DOHH2 (cell line): ENCODE measurements at regions not wholly inside any gene's neighbourhood (a gene's known extent, or its start where the extent isn't known, plus 50 kb on each side); places are given as distances from the start of the nearest gene placed in this dataset.
"Not testable (repeated sequence)": the region's sequence is repeated elsewhere in the genome, so short reads cannot be mapped to it uniquely, and the experiment has no call there.

Experiments
- H3F3A ChIP-seq: fragments of 200-600 bp; sonication (generic), shearing (Covaris generic); 2 replicates; pipeline ENCODE4 v1.6.0; 2016; ENCODE audit warnings: antibody characterized with exemption, mild to moderate bottlenecking; ENCODE audit not compliant: control insufficient read depth, insufficient read depth
- H3K27ac ChIP-seq: fragments of 200-600 bp; sonication (generic); 2 replicates; pipeline ENCODE4 v1.5.1; 2014; ENCODE audit warnings: low read depth, mild to moderate bottlenecking, low read length, moderate library complexity
- H3K27me3 ChIP-seq: fragments of 200-600 bp; sonication (generic); 2 replicates; pipeline ENCODE4 v1.6.1; 2014; ENCODE audit warnings: mild to moderate bottlenecking, low read length, mixed read lengths; ENCODE audit not compliant: control insufficient read depth
- H3K36me3 ChIP-seq: fragments of 200-600 bp; sonication (generic); 2 replicates; pipeline ENCODE4 v1.6.1; 2014; ENCODE audit warnings: mild to moderate bottlenecking, low read length, moderate library complexity, mixed read lengths; ENCODE audit not compliant: control insufficient read depth
- H3K4me1 ChIP-seq: fragments of 200-600 bp; sonication (generic); 2 replicates; pipeline ENCODE4 v1.6.1; 2014; ENCODE audit warnings: mild to moderate bottlenecking, low read length, mixed read lengths; ENCODE audit not compliant: control insufficient read depth
- H3K4me2 ChIP-seq: fragments of 200-600 bp; sonication (generic); 2 replicates; pipeline ENCODE4 v1.6.0; 2014; ENCODE audit warnings: mild to moderate bottlenecking, low read length, moderate library complexity
- H3K4me3 ChIP-seq: fragments of 200-600 bp; sonication (generic); 2 replicates; pipeline ENCODE4 v1.5.1; 2014; ENCODE audit warnings: mild to moderate bottlenecking, low read length, mixed read lengths
- H3K79me2 ChIP-seq: fragments of 200-600 bp; sonication (generic); 2 replicates; pipeline ENCODE4 v1.6.1; 2014; ENCODE audit warnings: mild to moderate bottlenecking, low read length, mixed read lengths; ENCODE audit not compliant: control insufficient read depth
- H3K9me2 ChIP-seq: fragments of 200-600 bp; sonication (generic); replicated peaks from 2 replicates; pipeline ENCODE4 v1.6.1; 2014; ENCODE audit warnings: mild to moderate bottlenecking, low read length, mixed read lengths; ENCODE audit not compliant: control insufficient read depth
- H3K9me3 ChIP-seq: fragments of 200-600 bp; sonication (generic); 2 replicates; pipeline ENCODE4 v1.6.1; 2014; ENCODE audit warnings: antibody characterized with exemption, low read length, mixed read lengths; ENCODE audit not compliant: control insufficient read depth, insufficient read depth
- H4K20me1 ChIP-seq: fragments of 200-600 bp; sonication (generic); 2 replicates; pipeline ENCODE4 v1.6.0; 2014; ENCODE audit warnings: low read depth, mild to moderate bottlenecking, antibody characterized with exemption, low read length, moderate library complexity; ENCODE audit not compliant: control insufficient read depth, insufficient read depth
- EZH2phosphoT487 ChIP-seq: fragments of 200-600 bp; sonication (generic); IDR thresholded peaks from 2 replicates; pipeline ENCODE4 v1.6.1; 2017; ENCODE audit warnings: borderline replicate concordance, mild to moderate bottlenecking, antibody characterized with exemption, low read length, moderate library complexity, mixed read lengths
- TF ChIP-seq, protein P1 (sequence below): fragments of 200-600 bp; sonication (generic); IDR thresholded peaks from one replicate; pipeline ENCODE4 v1.5.1; 2014; ENCODE audit warnings: antibody characterized with exemption, mild to moderate bottlenecking, low read depth, low read length; ENCODE audit not compliant: poor library complexity, severe bottlenecking

DNA sequence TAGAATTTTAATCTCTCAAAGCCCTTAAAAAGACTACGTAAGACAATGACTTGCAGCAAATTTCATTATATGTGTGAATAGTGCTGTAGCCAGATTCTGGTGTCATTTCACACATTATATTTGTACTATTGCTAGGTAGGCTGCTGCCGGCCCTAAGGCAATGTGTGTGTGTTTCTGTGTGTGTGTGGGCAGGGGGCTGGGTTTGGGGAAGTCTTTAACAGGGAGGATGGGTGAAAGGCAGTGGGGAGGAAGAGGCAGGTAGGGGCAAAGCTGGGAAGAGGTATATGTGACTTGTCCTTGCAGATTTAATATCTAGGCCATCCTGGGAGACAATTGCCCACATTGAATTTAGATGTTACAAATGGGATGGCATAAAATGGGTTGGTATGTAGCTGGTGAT is 130.8 kb downstream of the MACIR start:
- no peaks in the 10 kb centered on the region for H3K9me3 ChIP-seq
- TF ChIP-seq, protein P1, sequence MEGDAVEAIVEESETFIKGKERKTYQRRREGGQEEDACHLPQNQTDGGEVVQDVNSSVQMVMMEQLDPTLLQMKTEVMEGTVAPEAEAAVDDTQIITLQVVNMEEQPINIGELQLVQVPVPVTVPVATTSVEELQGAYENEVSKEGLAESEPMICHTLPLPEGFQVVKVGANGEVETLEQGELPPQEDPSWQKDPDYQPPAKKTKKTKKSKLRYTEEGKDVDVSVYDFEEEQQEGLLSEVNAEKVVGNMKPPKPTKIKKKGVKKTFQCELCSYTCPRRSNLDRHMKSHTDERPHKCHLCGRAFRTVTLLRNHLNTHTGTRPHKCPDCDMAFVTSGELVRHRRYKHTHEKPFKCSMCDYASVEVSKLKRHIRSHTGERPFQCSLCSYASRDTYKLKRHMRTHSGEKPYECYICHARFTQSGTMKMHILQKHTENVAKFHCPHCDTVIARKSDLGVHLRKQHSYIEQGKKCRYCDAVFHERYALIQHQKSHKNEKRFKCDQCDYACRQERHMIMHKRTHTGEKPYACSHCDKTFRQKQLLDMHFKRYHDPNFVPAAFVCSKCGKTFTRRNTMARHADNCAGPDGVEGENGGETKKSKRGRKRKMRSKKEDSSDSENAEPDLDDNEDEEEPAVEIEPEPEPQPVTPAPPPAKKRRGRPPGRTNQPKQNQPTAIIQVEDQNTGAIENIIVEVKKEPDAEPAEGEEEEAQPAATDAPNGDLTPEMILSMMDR: no peak
- no peak for TF ChIP-seq EZH2phosphoT487
- no peak overlapping the region for H3K27ac ChIP-seq
- H3K27me3 ChIP-seq: no peaks in the 10 kb centered on the region
- H3K4me1 ChIP-seq: no peaks in the 10 kb centered on the region
- H4K20me1 ChIP-seq: no peaks in the 10 kb centered on the region
- H3F3A ChIP-seq: no peaks in the 10 kb centered on the region
- H3K9me2 ChIP-seq: no peaks in the 10 kb centered on the region
- H3K79me2 ChIP-seq: no peaks in the 10 kb centered on the region
- H3K36me3 ChIP-seq: no peaks in the 10 kb centered on the region
- H3K4me2 ChIP-seq: no peak overlapping the region
- H3K4me3 ChIP-seq: no peak overlapping the region

DNA sequence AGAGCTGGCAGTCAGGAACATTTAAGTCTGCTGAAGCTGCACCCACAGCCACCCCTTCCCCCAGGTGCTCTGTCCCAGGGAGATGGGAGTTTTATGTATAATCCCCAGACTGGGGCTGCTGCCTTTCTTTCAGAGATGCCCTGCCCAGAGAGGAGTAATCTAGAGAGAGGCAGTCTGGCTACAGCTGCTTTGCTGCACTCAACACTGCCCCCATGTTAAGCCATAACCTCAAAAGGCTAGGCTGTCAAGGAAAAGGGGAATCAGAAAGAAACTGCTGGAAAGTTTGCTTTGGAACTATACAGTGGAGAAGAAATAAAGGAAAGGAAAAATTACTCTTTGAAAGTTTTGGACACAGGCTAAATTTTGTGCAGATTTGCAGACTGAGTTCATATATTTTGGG is 127.2 kb downstream of the MACIR start:
- no peaks in the 10 kb centered on the region for H3K4me1 ChIP-seq
- H3F3A ChIP-seq: no peaks in the 10 kb centered on the region
- TF ChIP-seq EZH2phosphoT487: no peak
- no peaks in the 10 kb centered on the region for H4K20me1 ChIP-seq
- no peaks in the 10 kb centered on the region for H3K79me2 ChIP-seq
- H3K27me3 ChIP-seq: no peaks in the 10 kb centered on the region
- H3K4me3 ChIP-seq: no peak overlapping the region
- H3K4me2 ChIP-seq: no peak overlapping the region
- H3K36me3 ChIP-seq: no peaks in the 10 kb centered on the region
- no peak overlapping the region for H3K27ac ChIP-seq
- no peaks in the 10 kb centered on the region for H3K9me2 ChIP-seq
- no peaks in the 10 kb centered on the region for H3K9me3 ChIP-seq

DNA sequence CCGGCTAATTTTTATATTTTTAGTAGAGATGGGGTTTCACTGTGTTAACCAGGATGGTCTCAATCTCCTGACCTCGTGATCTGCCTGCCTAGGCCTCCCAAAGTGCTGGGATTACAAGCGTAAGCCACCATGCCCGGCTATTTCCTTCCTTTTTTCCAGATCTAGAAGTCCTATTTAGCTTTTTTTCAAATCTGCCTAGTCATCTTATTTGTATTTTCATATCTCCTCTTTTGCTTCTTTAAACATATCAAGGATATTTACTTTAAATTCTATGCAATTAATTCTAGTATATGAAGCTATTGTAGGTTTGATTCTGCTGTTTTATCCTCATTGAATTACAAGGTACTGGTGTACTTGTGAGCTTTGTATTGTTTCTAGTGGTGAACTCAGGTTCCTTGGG is 119.1 kb downstream of the MACIR start:
- not testable (repeated sequence) for H3K79me2 ChIP-seq, H3K36me3 ChIP-seq, H3K9me2 ChIP-seq, H3K27me3 ChIP-seq, H3K4me1 ChIP-seq, H3K27ac ChIP-seq, H3F3A ChIP-seq, H3K4me2 ChIP-seq, H3K9me3 ChIP-seq, H3K4me3 ChIP-seq, H4K20me1 ChIP-seq

DNA sequence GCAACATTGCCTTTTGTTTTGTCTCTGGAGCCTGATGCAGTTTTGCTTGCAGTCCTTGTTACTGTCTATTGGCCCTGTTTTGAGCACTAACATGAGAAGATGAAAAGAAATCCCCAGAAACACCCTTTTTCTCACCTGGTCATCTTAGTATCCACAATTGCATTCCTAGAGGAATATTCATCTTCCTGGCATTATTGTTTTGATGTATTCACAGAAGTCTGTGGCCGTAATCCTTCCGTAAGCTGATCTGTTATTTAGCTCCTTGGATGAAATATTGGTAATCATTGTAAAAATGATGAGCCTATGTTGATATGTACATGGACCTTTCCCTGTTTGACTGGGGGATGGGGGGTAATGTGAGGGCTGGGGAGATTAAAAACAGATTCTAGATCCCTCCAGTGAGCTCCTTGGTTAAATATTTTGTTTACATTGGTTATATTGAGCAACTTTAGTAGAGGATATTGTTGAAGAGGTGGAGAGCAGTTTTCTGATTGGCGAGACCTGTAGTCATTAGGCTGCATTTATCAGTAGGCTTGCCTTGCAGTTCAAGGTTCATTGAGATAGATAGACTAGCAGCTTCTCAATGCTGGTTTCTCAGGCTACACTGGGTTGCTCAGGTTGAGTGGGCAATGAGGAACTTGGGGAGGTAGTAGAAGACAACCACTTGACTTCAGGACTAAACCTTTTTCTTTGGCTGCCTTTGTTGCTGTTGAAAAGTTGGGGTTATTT is 117.5 kb downstream of the MACIR start:
- Histone ChIP-seq H3K79me2 (no peaks in the 10 kb centered on the region), H3K27ac (no peak overlapping the region), H3K4me2 (no peak overlapping the region), H4K20me1 (no peaks in the 10 kb centered on the region), H3K27me3 (no peaks in the 10 kb centered on the region), H3K9me3 (no peaks in the 10 kb centered on the region), H3F3A (no peaks in the 10 kb centered on the region), H3K9me2 (no peaks in the 10 kb centered on the region), H3K36me3 (no peaks in the 10 kb centered on the region), H3K4me1 (no peaks in the 10 kb centered on the region), H3K4me3 (no peak overlapping the region)
- TF ChIP-seq EZH2phosphoT487: no peak
- TF ChIP-seq, protein P1: no peak
